ENCODE measurements at regions not wholly inside any gene's neighbourhood (a gene's known extent, or its start where the extent isn't known, plus 50 kb on each side); places are given as distances from the start of the nearest gene placed in this dataset.
"Not testable (repeated sequence)": the region's sequence is repeated elsewhere in the genome, so short reads cannot be mapped to it uniquely, and the experiment has no call there.

- H3K9me3 ChIP-seq (ENCODE audit: low read length) = no peaks in the 10 kb centered on the region
- H3K4me3 ChIP-seq (ENCODE audit: low read length) = no peak overlapping the region
- Mint-ChIP-seq H3K9me3 (peaks cover 0 to 31% (median 12%) of the 10 kb centered on the region in 5 donors), H3K27me3 (no peaks in the 10 kb centered on the region), H3K27ac (no peak overlapping the region), H3K36me3 (no peaks in the 10 kb centered on the region), H3K4me1 (no peaks in the 10 kb centered on the region), H3K4me3 (no peak overlapping the region)
- no peak overlapping the region for H3K27ac ChIP-seq (ENCODE audit: low read depth, low read length)
- ChIA-PET POLR2A (no interaction called here), CTCF (no interaction called here)
- H3K27me3 ChIP-seq (ENCODE audit: insufficient read depth, low read length, poor library complexity, severe bottlenecking) = no peaks in the 10 kb centered on the region
- DNase-seq = no peak
- no peaks in the 10 kb centered on the region for H3K4me1 ChIP-seq (ENCODE audit: insufficient read depth, low read length)
- no peaks in the 10 kb centered on the region for H3K36me3 ChIP-seq (ENCODE audit: insufficient read depth, low read length)
These were observed 1662.8 kb upstream of the ADGRL3 start for GRCh38 chr4:59537246-59537886.

- Histone ChIP-seq H3K4me3 (ENCODE audit: low read length) (no peak overlapping the region), H3K4me1 (ENCODE audit: insufficient read depth, low read length) (no peaks in the 10 kb centered on the region), H3K9me3 (ENCODE audit: low read length) (no peaks in the 10 kb centered on the region), H3K27ac (ENCODE audit: low read depth, low read length) (no peak overlapping the region), H3K27me3 (ENCODE audit: insufficient read depth, low read length, poor library complexity, severe bottlenecking) (no peaks in the 10 kb centered on the region), H3K36me3 (ENCODE audit: insufficient read depth, low read length) (no peaks in the 10 kb centered on the region)
- no peaks in the 10 kb centered on the region for H3K36me3 Mint-ChIP-seq
- CTCF ChIA-PET = no interaction called here
- no peak overlapping the region for H3K27ac Mint-ChIP-seq
- no peaks in the 10 kb centered on the region for H3K27me3 Mint-ChIP-seq
- DNase-seq = no peak
- peaks cover 2 to 30% (median 16%) of the 10 kb centered on the region in 5 donors for H3K9me3 Mint-ChIP-seq
- POLR2A ChIA-PET = no interaction called here
- no peak overlapping the region for H3K4me3 Mint-ChIP-seq
- no peaks in the 10 kb centered on the region for H3K4me1 Mint-ChIP-seq
These were observed 1660.7 kb upstream of the ADGRL3 start for GRCh38 chr4:59539401-59539800.

GRCh38 chr4:59540311-59540710 lies 1659.8 kb upstream of the ADGRL3 start:
- CTCF ChIA-PET = no interaction called here
- no peaks in the 10 kb centered on the region for H3K27me3 ChIP-seq (ENCODE audit: insufficient read depth, low read length, poor library complexity, severe bottlenecking)
- DNase-seq = no peak
- H3K4me1 ChIP-seq (ENCODE audit: insufficient read depth, low read length) = no peaks in the 10 kb centered on the region
- H3K4me3 ChIP-seq (ENCODE audit: low read length) = no peak overlapping the region
- POLR2A ChIA-PET = no interaction called here
- Mint-ChIP-seq H3K27me3 (no peaks in the 10 kb centered on the region), H3K36me3 (no peaks in the 10 kb centered on the region), H3K27ac (no peak overlapping the region), H3K4me1 (no peaks in the 10 kb centered on the region), H3K9me3 (peaks cover 2 to 27% (median 16%) of the 10 kb centered on the region in 5 donors), H3K4me3 (no peak overlapping the region)
- H3K9me3 ChIP-seq (ENCODE audit: low read length) = no peaks in the 10 kb centered on the region
- H3K27ac ChIP-seq (ENCODE audit: low read depth, low read length) = no peak overlapping the region
- H3K36me3 ChIP-seq (ENCODE audit: insufficient read depth, low read length) = no peaks in the 10 kb centered on the region

GRCh38 chr4:59553063-59553720 lies 1646.9 kb upstream of the ADGRL3 start:
- peaks cover 3 to 34% (median 19%) of the 10 kb centered on the region in 5 donors for H3K9me3 Mint-ChIP-seq
- ChIA-PET POLR2A (no interaction called here), CTCF (no interaction called here)
- Histone ChIP-seq H3K27ac (ENCODE audit: low read depth, low read length) (no peak overlapping the region), H3K4me1 (ENCODE audit: insufficient read depth, low read length) (no peaks in the 10 kb centered on the region), H3K27me3 (ENCODE audit: insufficient read depth, low read length, poor library complexity, severe bottlenecking) (no peaks in the 10 kb centered on the region), H3K36me3 (ENCODE audit: insufficient read depth, low read length) (no peaks in the 10 kb centered on the region), H3K4me3 (ENCODE audit: low read length) (no peak overlapping the region), H3K9me3 (ENCODE audit: low read length) (no peaks in the 10 kb centered on the region)
- no peaks in the 10 kb centered on the region for H3K36me3 Mint-ChIP-seq
- no peak overlapping the region for H3K27ac Mint-ChIP-seq
- no peaks in the 10 kb centered on the region for H3K4me1 Mint-ChIP-seq
- no peaks in the 10 kb centered on the region for H3K27me3 Mint-ChIP-seq
- DNase-seq = no peak
- H3K4me3 Mint-ChIP-seq = no peak overlapping the region

- H3K36me3 ChIP-seq (ENCODE audit: insufficient read depth, low read length) = no peaks in the 10 kb centered on the region
- H3K4me1 Mint-ChIP-seq = no peaks in the 10 kb centered on the region
- DNase-seq = no peak
- H3K4me1 ChIP-seq (ENCODE audit: insufficient read depth, low read length) = no peaks in the 10 kb centered on the region
- H3K9me3 ChIP-seq (ENCODE audit: low read length) = no peaks in the 10 kb centered on the region
- H3K4me3 ChIP-seq (ENCODE audit: low read length) = no peak overlapping the region
- H3K27me3 Mint-ChIP-seq = no peaks in the 10 kb centered on the region
- H3K9me3 Mint-ChIP-seq = peaks cover 6 to 29% (median 19%) of the 10 kb centered on the region in 5 donors
- ChIA-PET POLR2A (no interaction called here), CTCF (no interaction called here)
- H3K4me3 Mint-ChIP-seq = no peak overlapping the region
- H3K27ac Mint-ChIP-seq = no peak overlapping the region
- no peak overlapping the region for H3K27ac ChIP-seq (ENCODE audit: low read depth, low read length)
- no peaks in the 10 kb centered on the region for H3K36me3 Mint-ChIP-seq
- no peaks in the 10 kb centered on the region for H3K27me3 ChIP-seq (ENCODE audit: insufficient read depth, low read length, poor library complexity, severe bottlenecking)
These were observed 1646.4 kb upstream of the ADGRL3 start for GRCh38 chr4:59553721-59554091.

- H3K36me3 Mint-ChIP-seq; H3K4me1 ChIP-seq (ENCODE audit: insufficient read depth, low read length); H3K4me3 ChIP-seq (ENCODE audit: low read length); H3K27ac ChIP-seq (ENCODE audit: low read depth, low read length); H3K36me3 ChIP-seq (ENCODE audit: insufficient read depth, low read length); DNase-seq; H3K9me3 ChIP-seq (ENCODE audit: low read length); POLR2A ChIA-PET; H3K4me1 Mint-ChIP-seq; CTCF ChIA-PET; H3K27me3 Mint-ChIP-seq; H3K27ac Mint-ChIP-seq; H3K27me3 ChIP-seq (ENCODE audit: insufficient read depth, low read length, poor library complexity, severe bottlenecking); H3K4me3 Mint-ChIP-seq: not testable (repeated sequence)
- peaks cover 9 to 31% (median 20%) of the 10 kb centered on the region in 5 donors for H3K9me3 Mint-ChIP-seq
These were observed 1643.9 kb upstream of the ADGRL3 start for GRCh38 chr4:59556191-59556590.

- H3K9me3 ChIP-seq (ENCODE audit: low read length); H3K36me3 ChIP-seq (ENCODE audit: insufficient read depth, low read length); H3K27ac Mint-ChIP-seq; H3K36me3 Mint-ChIP-seq; H3K4me1 Mint-ChIP-seq; H3K27ac ChIP-seq (ENCODE audit: low read depth, low read length); H3K27me3 Mint-ChIP-seq; DNase-seq; POLR2A ChIA-PET; H3K27me3 ChIP-seq (ENCODE audit: insufficient read depth, low read length, poor library complexity, severe bottlenecking); CTCF ChIA-PET; H3K4me3 Mint-ChIP-seq; H3K4me1 ChIP-seq (ENCODE audit: insufficient read depth, low read length); H3K4me3 ChIP-seq (ENCODE audit: low read length): not testable (repeated sequence)
- peaks cover 13 to 31% (median 25%) of the 10 kb centered on the region in 5 donors for H3K9me3 Mint-ChIP-seq
These were observed 1639.9 kb upstream of the ADGRL3 start for GRCh38 chr4:59560141-59560648.

GRCh38 chr4:59565836-59566235 lies 1634.3 kb upstream of the ADGRL3 start:
- CTCF ChIA-PET = no interaction called here
- peaks cover 9 to 31% (median 11%) of the 10 kb centered on the region in 5 donors for H3K9me3 Mint-ChIP-seq
- no peaks in the 10 kb centered on the region for H3K4me1 ChIP-seq (ENCODE audit: insufficient read depth, low read length)
- no peaks in the 10 kb centered on the region for H3K36me3 Mint-ChIP-seq
- no peaks in the 10 kb centered on the region for H3K36me3 ChIP-seq (ENCODE audit: insufficient read depth, low read length)
- no peaks in the 10 kb centered on the region for H3K4me1 Mint-ChIP-seq
- H3K27me3 Mint-ChIP-seq = peaks cover 0 to 1% of the 10 kb centered on the region in 2 donors
- no peak for DNase-seq
- H3K4me3 Mint-ChIP-seq = no peak overlapping the region
- no peak overlapping the region for H3K4me3 ChIP-seq (ENCODE audit: low read length)
- POLR2A ChIA-PET = no interaction called here
- H3K9me3 ChIP-seq (ENCODE audit: low read length) = peaks cover 4% of the 10 kb centered on the region
- H3K27me3 ChIP-seq (ENCODE audit: insufficient read depth, low read length, poor library complexity, severe bottlenecking) = no peaks in the 10 kb centered on the region
- H3K27ac Mint-ChIP-seq = no peak overlapping the region
- no peak overlapping the region for H3K27ac ChIP-seq (ENCODE audit: low read depth, low read length)

Measured in CD8-positive, alpha-beta memory T cell (primary cell).